Cardiac fibroblast (primary cell): ENCODE measurements at regions not wholly inside any gene's neighbourhood (a gene's known extent, or its start where the extent isn't known, plus 50 kb on each side); places are given as distances from the start of the nearest gene placed in this dataset.

Source experiments
- DNase-seq, 2 donors: peaks; one replicate each; pipeline versions ENCODE4 v3.0.0 to v3.0.0-alpha.2; 2010; ENCODE audit warnings: low read depth in 2 of 2
- H3K4me3 ChIP-seq, 2 donors: replicated peaks in 1 of 2; 1 replicate in 1 of 2; 2 replicates in 1 of 2; pipeline ENCODE4 v1.5.1; 2011; ENCODE audit warnings: low read depth in 2 of 2, low read length in 2 of 2, mild to moderate bottlenecking in 2 of 2, moderate library complexity in 1 of 2
- TF ChIP-seq, protein P1 (sequence below): IDR thresholded peaks from one replicate; pipeline ENCODE4 v1.5.1; 2011; ENCODE audit warnings: low read depth, mild to moderate bottlenecking, low read length, inconsistent platforms

DNA sequence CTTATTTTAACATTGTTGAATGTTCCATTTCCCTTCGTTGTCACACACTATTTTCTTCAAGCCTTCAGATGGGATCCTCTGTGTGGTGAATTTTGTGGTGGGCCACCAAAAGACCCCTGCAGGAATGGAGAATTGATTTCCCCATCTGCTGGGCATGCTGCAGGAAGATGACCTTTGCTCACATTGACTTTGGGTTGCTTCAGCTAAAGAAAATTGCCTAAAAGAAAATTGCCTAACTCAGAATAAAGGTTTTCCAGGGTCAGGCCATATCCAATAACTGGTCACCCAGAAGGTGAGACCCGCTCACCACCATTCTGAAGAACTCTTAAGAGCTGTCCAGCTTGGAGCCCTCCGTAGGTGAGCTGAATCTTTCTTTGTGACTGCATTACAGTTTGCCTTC, 192.5 kb downstream of the CDH7 start:
- no peak overlapping the region for H3K4me3 ChIP-seq
- DNase-seq = no peak
- TF ChIP-seq, protein P1, sequence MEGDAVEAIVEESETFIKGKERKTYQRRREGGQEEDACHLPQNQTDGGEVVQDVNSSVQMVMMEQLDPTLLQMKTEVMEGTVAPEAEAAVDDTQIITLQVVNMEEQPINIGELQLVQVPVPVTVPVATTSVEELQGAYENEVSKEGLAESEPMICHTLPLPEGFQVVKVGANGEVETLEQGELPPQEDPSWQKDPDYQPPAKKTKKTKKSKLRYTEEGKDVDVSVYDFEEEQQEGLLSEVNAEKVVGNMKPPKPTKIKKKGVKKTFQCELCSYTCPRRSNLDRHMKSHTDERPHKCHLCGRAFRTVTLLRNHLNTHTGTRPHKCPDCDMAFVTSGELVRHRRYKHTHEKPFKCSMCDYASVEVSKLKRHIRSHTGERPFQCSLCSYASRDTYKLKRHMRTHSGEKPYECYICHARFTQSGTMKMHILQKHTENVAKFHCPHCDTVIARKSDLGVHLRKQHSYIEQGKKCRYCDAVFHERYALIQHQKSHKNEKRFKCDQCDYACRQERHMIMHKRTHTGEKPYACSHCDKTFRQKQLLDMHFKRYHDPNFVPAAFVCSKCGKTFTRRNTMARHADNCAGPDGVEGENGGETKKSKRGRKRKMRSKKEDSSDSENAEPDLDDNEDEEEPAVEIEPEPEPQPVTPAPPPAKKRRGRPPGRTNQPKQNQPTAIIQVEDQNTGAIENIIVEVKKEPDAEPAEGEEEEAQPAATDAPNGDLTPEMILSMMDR = no peak

DNA sequence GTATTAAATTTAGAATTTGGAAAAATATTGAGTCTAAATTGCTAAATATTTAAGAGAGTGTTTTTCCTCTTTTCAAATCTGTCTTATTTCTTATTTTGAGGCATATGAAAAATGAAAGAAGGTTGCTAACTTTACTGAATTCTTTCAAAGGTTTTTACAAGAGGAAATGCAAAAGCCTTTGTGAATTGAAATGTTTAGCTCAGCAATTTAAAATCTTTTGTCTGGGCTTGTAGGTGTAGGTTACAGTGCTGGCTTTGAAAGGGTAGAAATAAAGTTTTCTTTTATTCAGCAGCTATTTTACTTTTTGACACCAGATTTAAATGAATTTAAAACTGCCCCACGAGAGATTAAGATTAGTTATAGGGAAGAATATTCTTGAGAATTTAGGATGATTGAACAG, 192.0 kb downstream of the CDH7 start:
- H3K4me3 ChIP-seq = no peak overlapping the region
- DNase-seq = no peak
- TF ChIP-seq, protein P1 = no peak

DNA sequence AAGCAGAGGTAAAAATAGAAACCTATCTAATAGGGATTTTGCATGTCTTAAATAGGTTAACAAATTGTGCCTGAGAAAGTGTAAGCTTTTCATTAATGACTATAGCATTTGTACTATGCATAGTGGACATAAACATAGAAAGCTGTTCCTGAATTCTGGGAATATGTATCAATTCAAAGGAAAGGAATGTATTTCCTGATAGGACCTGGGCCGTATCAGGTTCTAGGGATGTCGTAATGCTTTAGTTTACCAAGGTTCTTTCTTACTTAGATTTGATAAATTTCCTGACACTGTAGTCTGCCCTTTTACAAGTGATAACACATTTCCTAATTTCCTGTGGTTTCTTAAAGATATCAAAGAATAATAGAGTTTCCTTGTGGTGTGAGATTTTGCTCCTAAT, 191.3 kb downstream of the CDH7 start:
- no peak overlapping the region for H3K4me3 ChIP-seq
- TF ChIP-seq, protein P1 = no peak
- no peak for DNase-seq

DNA sequence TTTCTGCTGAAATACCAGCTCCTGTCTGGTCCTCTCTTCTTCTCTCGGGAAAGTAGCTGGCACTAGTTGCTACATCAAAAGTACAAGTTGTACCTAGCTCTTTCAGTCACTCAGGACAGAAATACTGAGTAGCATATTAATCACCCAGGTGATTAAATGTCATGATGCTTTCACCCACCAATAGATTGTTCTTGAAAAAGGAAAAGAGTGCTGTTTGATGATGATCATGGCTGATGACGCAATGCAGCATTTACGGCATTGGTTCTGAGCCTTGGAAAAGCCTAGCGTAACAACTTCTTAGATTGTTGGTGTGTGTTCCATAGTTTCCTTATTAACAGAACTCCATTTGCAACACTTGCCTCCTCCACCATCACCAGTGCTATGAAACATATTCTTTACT, 190.7 kb downstream of the CDH7 start:
- no peak for DNase-seq
- no peak overlapping the region for H3K4me3 ChIP-seq

More for the DNA sequence above, 190.7 kb downstream of the CDH7 start:
- TF ChIP-seq, protein P1 = no peak
